IMR-90 (cell line): ENCODE measurements at regions not wholly inside any gene's neighbourhood (a gene's known extent, or its start where the extent isn't known, plus 50 kb on each side); places are given as distances from the start of the nearest gene placed in this dataset.

Experiments used
- BHLHE40 ChIP-seq: fragments of 150-350 bp; IDR thresholded peaks from 2 replicates; pipeline ENCODE4 v1.6.1; 2016; ENCODE audit warnings: mild to moderate bottlenecking, low read depth, low read length
- CEBPB ChIP-seq: IDR thresholded peaks from 2 replicates; pipeline ENCODE4 v1.6.1; 2012; ENCODE audit warnings: low read depth, low read length, improper control_type of control experiment
- MAZ ChIP-seq: IDR thresholded peaks from 2 replicates; pipeline ENCODE4 v1.6.1; 2012; ENCODE audit warnings: low read depth, mild to moderate bottlenecking, low read length, improper control_type of control experiment, moderate library complexity, borderline replicate concordance
- NFE2L2 ChIP-seq: fragments of 150-350 bp; IDR thresholded peaks from 2 replicates; pipeline ENCODE4 v1.6.1; 2016; ENCODE audit warnings: low read depth, mild to moderate bottlenecking, low read length
- POLR2A ChIP-seq: IDR thresholded peaks from 2 replicates; pipeline ENCODE4 v1.6.1; 2012; ENCODE audit warnings: mild to moderate bottlenecking, low read depth, low read length
- RAD21 ChIP-seq: IDR thresholded peaks from 2 replicates; pipeline ENCODE4 v1.6.1; 2012; ENCODE audit warnings: low read length, improper control_type of control experiment
- RCOR1 ChIP-seq: IDR thresholded peaks from 2 replicates; pipeline ENCODE4 v1.6.1; 2012; ENCODE audit warnings: mild to moderate bottlenecking, low read length, improper control_type of control experiment; ENCODE audit not compliant: insufficient replicate concordance
- RFX5 ChIP-seq: IDR thresholded peaks from 2 replicates; pipeline ENCODE4 v1.8.0; 2012; ENCODE audit warnings: low read depth, mild to moderate bottlenecking, low read length, moderate library complexity
- SMC3 ChIP-seq: fragments of 150-350 bp; IDR thresholded peaks from 2 replicates; pipeline ENCODE4 v1.6.1; 2016; ENCODE audit warnings: low read depth, mild to moderate bottlenecking, antibody characterized with exemption, low read length, moderate library complexity
- TF ChIP-seq, protein P1 (sequence below): conservative IDR thresholded peaks from 2 replicates; pipeline ENCODE4 v1.5.1; 2012; ENCODE audit warnings: mild to moderate bottlenecking, low read depth, low read length, improper control_type of control experiment
- TF ChIP-seq, protein P2 (sequence below): fragments of 150-350 bp; IDR thresholded peaks from 2 replicates; pipeline ENCODE4 v1.6.1; 2017; ENCODE audit warnings: mild to moderate bottlenecking, antibody characterized with exemption, low read length, low read depth

DNA sequence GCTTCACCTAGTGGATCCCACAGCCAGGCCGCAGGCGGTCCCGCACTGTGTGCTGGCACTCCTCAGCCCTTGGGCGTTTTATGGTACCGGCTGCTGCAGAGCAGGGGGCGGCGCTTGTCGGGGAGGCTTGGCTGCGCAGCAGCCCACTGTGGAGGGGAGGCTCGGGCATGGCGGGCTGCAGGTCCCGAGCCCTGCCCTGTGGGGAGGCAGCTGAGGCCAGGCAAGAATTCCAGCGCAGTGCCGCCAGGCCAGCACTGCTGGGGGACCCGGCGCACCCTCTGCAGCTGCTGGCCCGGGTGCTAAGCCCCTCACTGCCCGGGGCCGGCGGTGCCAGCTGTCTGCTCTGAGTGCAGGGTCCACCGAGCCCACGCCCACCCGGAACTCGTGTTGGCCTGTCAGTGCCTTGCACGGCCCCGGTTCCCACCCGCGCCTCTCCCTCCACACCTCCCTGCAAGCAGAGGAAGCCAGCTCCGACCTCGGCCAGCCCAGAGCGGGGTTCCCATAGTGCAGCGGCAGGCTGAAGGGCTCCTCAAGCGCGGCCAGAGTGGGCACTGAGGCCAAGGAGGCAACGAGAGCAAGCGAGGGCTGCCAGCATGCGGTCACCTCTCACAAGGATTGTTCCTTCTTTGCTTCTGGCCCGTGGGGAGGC lies 435.0 kb upstream of the ATP10A start:
- TF ChIP-seq, protein P1, sequence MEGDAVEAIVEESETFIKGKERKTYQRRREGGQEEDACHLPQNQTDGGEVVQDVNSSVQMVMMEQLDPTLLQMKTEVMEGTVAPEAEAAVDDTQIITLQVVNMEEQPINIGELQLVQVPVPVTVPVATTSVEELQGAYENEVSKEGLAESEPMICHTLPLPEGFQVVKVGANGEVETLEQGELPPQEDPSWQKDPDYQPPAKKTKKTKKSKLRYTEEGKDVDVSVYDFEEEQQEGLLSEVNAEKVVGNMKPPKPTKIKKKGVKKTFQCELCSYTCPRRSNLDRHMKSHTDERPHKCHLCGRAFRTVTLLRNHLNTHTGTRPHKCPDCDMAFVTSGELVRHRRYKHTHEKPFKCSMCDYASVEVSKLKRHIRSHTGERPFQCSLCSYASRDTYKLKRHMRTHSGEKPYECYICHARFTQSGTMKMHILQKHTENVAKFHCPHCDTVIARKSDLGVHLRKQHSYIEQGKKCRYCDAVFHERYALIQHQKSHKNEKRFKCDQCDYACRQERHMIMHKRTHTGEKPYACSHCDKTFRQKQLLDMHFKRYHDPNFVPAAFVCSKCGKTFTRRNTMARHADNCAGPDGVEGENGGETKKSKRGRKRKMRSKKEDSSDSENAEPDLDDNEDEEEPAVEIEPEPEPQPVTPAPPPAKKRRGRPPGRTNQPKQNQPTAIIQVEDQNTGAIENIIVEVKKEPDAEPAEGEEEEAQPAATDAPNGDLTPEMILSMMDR: no peak
- no peak for TF ChIP-seq CEBPB
- TF ChIP-seq RAD21: no peak
- TF ChIP-seq POLR2A: no peak
- no peak for TF ChIP-seq SMC3
- TF ChIP-seq RCOR1: no peak
- no peak for TF ChIP-seq BHLHE40
- TF ChIP-seq RFX5: no peak
- no peak for TF ChIP-seq NFE2L2
- TF ChIP-seq MAZ: no peak
- TF ChIP-seq, protein P2, sequence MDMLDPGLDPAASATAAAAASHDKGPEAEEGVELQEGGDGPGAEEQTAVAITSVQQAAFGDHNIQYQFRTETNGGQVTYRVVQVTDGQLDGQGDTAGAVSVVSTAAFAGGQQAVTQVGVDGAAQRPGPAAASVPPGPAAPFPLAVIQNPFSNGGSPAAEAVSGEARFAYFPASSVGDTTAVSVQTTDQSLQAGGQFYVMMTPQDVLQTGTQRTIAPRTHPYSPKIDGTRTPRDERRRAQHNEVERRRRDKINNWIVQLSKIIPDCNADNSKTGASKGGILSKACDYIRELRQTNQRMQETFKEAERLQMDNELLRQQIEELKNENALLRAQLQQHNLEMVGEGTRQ: no peak
